OCI-LY3 (cell line): ENCODE measurements at regions not wholly inside any gene's neighbourhood (a gene's known extent, or its start where the extent isn't known, plus 50 kb on each side); places are given as distances from the start of the nearest gene placed in this dataset.

Experiments
- H2AFZ ChIP-seq: fragments of 200-600, 300-600 bp; shearing (Covaris generic); 2 replicates; pipeline ENCODE4 v1.6.0; 2014; ENCODE audit warnings: antibody characterized with exemption, low read depth, low read length
- H3K27ac ChIP-seq: fragments of 200-600, 300-600 bp; sonication (generic); 2 replicates; pipeline ENCODE4 v1.5.1; 2014; ENCODE audit warnings: mild to moderate bottlenecking, low read length, moderate library complexity, mixed read lengths
- H3K27me3 ChIP-seq: fragments of 200-600, 300-600 bp; sonication (generic); 2 replicates; pipeline ENCODE4 v1.6.1; 2014; ENCODE audit warnings: low read depth, low read length, mixed read lengths
- H3K36me3 ChIP-seq: fragments of 200-600, 300-600 bp; sonication (generic); replicated peaks from 2 replicates; pipeline ENCODE3; 2014; ENCODE audit warnings: low read depth, low read length, mixed read lengths
- H3K4me1 ChIP-seq: fragments of 300-600, 200-600 bp; sonication (generic); 2 replicates; pipeline ENCODE4 v1.6.1; 2014; ENCODE audit warnings: low read length, mixed read lengths
- H3K4me2 ChIP-seq: fragments of 200-600, 300-600 bp; sonication (generic); 2 replicates; pipeline ENCODE4 v1.6.1; 2014; ENCODE audit warnings: low read length, mixed read lengths
- H3K4me3 ChIP-seq: fragments of 300-600, 200-600 bp; sonication (generic); 2 replicates; pipeline ENCODE4 v1.5.1; 2014; ENCODE audit warnings: antibody characterized with exemption, mild to moderate bottlenecking, low read length, moderate library complexity
- H3K79me2 ChIP-seq: fragments of 300-600, 200-600 bp; shearing (Covaris generic); 2 replicates; pipeline ENCODE4 v1.6.1; 2014; ENCODE audit warnings: mild to moderate bottlenecking, low read length, mixed read lengths
- H3K9ac ChIP-seq: fragments of 300-600, 200-600 bp; shearing (Covaris generic); 2 replicates; pipeline ENCODE4 v1.6.0; 2014; ENCODE audit warnings: mild to moderate bottlenecking, low read length, moderate library complexity
- H3K9me3 ChIP-seq: fragments of 200-600, 300-600 bp; shearing (Covaris generic); 2 replicates; pipeline ENCODE4 v1.6.1; 2014; ENCODE audit warnings: low read length, mixed read lengths; ENCODE audit not compliant: insufficient read depth
- H4K20me1 ChIP-seq: fragments of 200-600, 300-600 bp; sonication (generic); 2 replicates; pipeline ENCODE4 v1.6.1; 2016; ENCODE audit warnings: low read length, mixed read lengths; ENCODE audit not compliant: insufficient read depth
- CTCF ChIP-seq: fragments of 200-600, 300-600 bp; sonication (generic); IDR thresholded peaks from 2 replicates; pipeline ENCODE4 v1.5.1; 2014; ENCODE audit warnings: antibody characterized with exemption, low read length, low read depth
- EZH2phosphoT487 ChIP-seq: fragments of 200-600 bp; shearing (Covaris generic); IDR thresholded peaks from 2 replicates; pipeline ENCODE4 v1.6.1; 2018; ENCODE audit warnings: antibody characterized with exemption, mixed run types, low read depth

GRCh38 chr7:51501620-51502019 lies 185.0 kb upstream of the COBL start:
- Histone ChIP-seq H3K9me3 (no peaks in the 10 kb centered on the region), H4K20me1 (no peaks in the 10 kb centered on the region), H3K4me3 (no peak overlapping the region), H3K27ac (no peak overlapping the region), H3K4me2 (no peak overlapping the region), H2AFZ (no peak overlapping the region), H3K9ac (no peak overlapping the region), H3K27me3 (0 out of 2 replicates have a peak, but pooled peaks cover 3% of the 10 kb centered on the region), H3K36me3 (no peaks in the 10 kb centered on the region), H3K4me1 (no peaks in the 10 kb centered on the region), H3K79me2 (no peaks in the 10 kb centered on the region)
- TF ChIP-seq EZH2phosphoT487 = no peak
- TF ChIP-seq CTCF = no peak

- H3K27ac ChIP-seq = no peak overlapping the region
- TF ChIP-seq EZH2phosphoT487 (no peak), CTCF (no peak)
These were observed 166.4 kb upstream of the COBL start for GRCh38 chr7:51482976-51483375.

GRCh38 chr7:51481421-51481820 lies 164.8 kb upstream of the COBL start:
- H3K27ac ChIP-seq = no peak overlapping the region

More at GRCh38 chr7:51482976-51483375, 166.4 kb upstream of the COBL start:
- no peaks in the 10 kb centered on the region for H4K20me1 ChIP-seq
- H3K9ac ChIP-seq = no peak overlapping the region
- H3K4me2 ChIP-seq = no peak overlapping the region
- no peak overlapping the region for H2AFZ ChIP-seq
- H3K4me1 ChIP-seq = no peaks in the 10 kb centered on the region
- H3K27me3 ChIP-seq = no peaks in the 10 kb centered on the region
- no peak overlapping the region for H3K4me3 ChIP-seq
- no peaks in the 10 kb centered on the region for H3K9me3 ChIP-seq
- no peaks in the 10 kb centered on the region for H3K79me2 ChIP-seq
- H3K36me3 ChIP-seq = no peaks in the 10 kb centered on the region

GRCh38 chr7:51477819-51478218 lies 161.2 kb upstream of the COBL start:
- no peaks in the 10 kb centered on the region for H4K20me1 ChIP-seq
- no peaks in the 10 kb centered on the region for H3K9me3 ChIP-seq
- TF ChIP-seq EZH2phosphoT487 (no peak), CTCF (no peak)
- H3K4me3 ChIP-seq = no peak overlapping the region
- no peak overlapping the region for H3K27ac ChIP-seq
- H3K4me2 ChIP-seq = no peak overlapping the region
- H3K4me1 ChIP-seq = no peaks in the 10 kb centered on the region
- H3K36me3 ChIP-seq = no peaks in the 10 kb centered on the region
- no peak overlapping the region for H2AFZ ChIP-seq
- no peak overlapping the region for H3K9ac ChIP-seq
- no peaks in the 10 kb centered on the region for H3K79me2 ChIP-seq
- no peaks in the 10 kb centered on the region for H3K27me3 ChIP-seq

More at GRCh38 chr7:51481421-51481820, 164.8 kb upstream of the COBL start:
- Histone ChIP-seq H3K9ac (no peak overlapping the region), H4K20me1 (no peaks in the 10 kb centered on the region), H3K9me3 (no peaks in the 10 kb centered on the region), H3K79me2 (no peaks in the 10 kb centered on the region), H3K4me1 (no peaks in the 10 kb centered on the region), H3K36me3 (no peaks in the 10 kb centered on the region), H3K4me2 (no peak overlapping the region), H2AFZ (no peak overlapping the region), H3K4me3 (no peak overlapping the region), H3K27me3 (no peaks in the 10 kb centered on the region)
- no peak for TF ChIP-seq CTCF
- TF ChIP-seq EZH2phosphoT487 = no peak
